Upper lobe of left lung (tissue), 6 donors: ENCODE measurements at regions not wholly inside any gene's neighbourhood (a gene's known extent, or its start where the extent isn't known, plus 50 kb on each side); places are given as distances from the start of the nearest gene placed in this dataset.

Experiments used
- ATAC-seq, 2 donors: fragments of 200-7000 bp; cut with Tn5 transposase; one replicate each; pipeline ENCODE4 v1.9.1; 2022; ENCODE audit warnings: mild to moderate bottlenecking in 2 of 2, moderate library complexity in 2 of 2; ENCODE audit not compliant: low FRiP score in 2 of 2
- DNase-seq, 2 donors: peaks; one replicate each; pipeline ENCODE4 v3.0.0-alpha.2; 2019 to 2020
- H3K27ac ChIP-seq, 4 donors: fragments of 200-600 bp; sonication (generic); one replicate each; pipeline ENCODE4 v1.5.1; 2016 to 2019
- H3K27me3 ChIP-seq, 4 donors: fragments of 200-600 bp; sonication (generic); one replicate each; pipeline ENCODE4 v1.5.1; 2017 to 2019
- H3K36me3 ChIP-seq, 4 donors: fragments of 200-600 bp; sonication (generic); one replicate each; pipeline ENCODE4 v1.5.1; 2016 to 2019
- H3K4me1 ChIP-seq, 4 donors: fragments of 200-600 bp; sonication (generic); one replicate each; pipeline ENCODE4 v1.5.1; 2018 to 2019
- H3K4me3 ChIP-seq, 4 donors: fragments of 200-600 bp; sonication (generic); one replicate each; pipeline ENCODE4 v1.5.1; 2017 to 2019; ENCODE audit warnings: mild to moderate bottlenecking in 2 of 4, moderate library complexity in 1 of 4
- H3K9me3 ChIP-seq, 4 donors: fragments of 200-600 bp; sonication (generic); one replicate each; pipeline ENCODE4 v1.5.1; 2018 to 2019
- EP300 ChIP-seq, 4 donors: sonication (generic); formaldehyde crosslinking; IDR thresholded peaks; one replicate each; pipeline ENCODE4 v1.5.1; 2017; ENCODE audit warnings: antibody characterized with exemption in 4 of 4, control low read depth in 2 of 4
- POLR2A ChIP-seq, 4 donors: fragments of 450-650 bp; IDR thresholded peaks; one replicate each; pipeline ENCODE4 v1.5.1; 2016 to 2017; ENCODE audit warnings: antibody characterized with exemption in 4 of 4, mild to moderate bottlenecking in 2 of 4
- POLR2AphosphoS5 ChIP-seq, 2 donors: sonication (generic); formaldehyde crosslinking; IDR thresholded peaks; one replicate each; pipeline ENCODE4 v1.5.1; 2017; ENCODE audit warnings: antibody characterized with exemption in 2 of 2
- WGBS, 2 donors: methylation state at CpG; one replicate each; pipeline ENCODE4 v1.1.5; 2017 to 2018; 5-methylcytosine and 5-hydroxymethylcytosine counted together
- TF ChIP-seq, protein P1 (sequence below), 6 experiments: fragments of 450-650 bp in 4 of 6; fragments of 200-600 bp in 2 of 6; sonication (generic) in 2 of 6; IDR thresholded peaks; one replicate each; pipeline ENCODE4 v1.5.1; 2016 to 2019; ENCODE audit warnings: antibody characterized with exemption in 6 of 6
- donor health status: DM: no; HTN: no; CAD: no; lungs with moderate emphysema.
- donor health status: DM: no; HTN: yes; CAD: no; lungs with severe emphysema.

DNA sequence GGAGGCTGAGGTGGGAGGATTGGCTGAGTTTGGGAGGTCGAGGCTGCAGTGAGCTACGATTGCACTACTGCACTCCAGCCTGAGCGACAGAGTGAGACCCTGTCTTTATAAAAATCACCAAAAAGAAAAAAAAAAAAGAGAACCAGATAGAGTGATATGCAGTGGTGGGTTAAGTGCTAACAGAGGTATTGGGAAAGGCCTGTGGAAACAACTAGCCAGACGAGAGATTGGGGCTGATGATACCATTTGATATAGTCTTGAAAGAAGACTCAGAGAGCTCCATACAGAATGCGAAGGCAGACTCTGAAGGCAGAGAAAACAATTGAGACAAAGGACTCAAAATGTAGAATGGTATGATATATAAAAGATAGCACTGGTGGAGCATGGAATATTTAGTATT lies 134.1 kb downstream of the CDC42EP3 start:
- Histone ChIP-seq H3K27ac (no peak overlapping the region), H3K9me3 (no peaks in the 10 kb centered on the region), H3K36me3 (no peaks in the 10 kb centered on the region), H3K27me3 (no peaks in the 10 kb centered on the region), H3K4me3 (no peak overlapping the region), H3K4me1 (no peaks in the 10 kb centered on the region)
- no peak for DNase-seq
- ATAC-seq: no peak
- WGBS, 2 donors: 97 to 98% methylated on average over 5 of the region's 5 CpGs
- TF ChIP-seq POLR2AphosphoS5 (IDR thresholded peaks at IDR 0.05) (no peak), EP300 (IDR thresholded peaks at IDR 0.05) (no peak), POLR2A (IDR thresholded peaks at IDR 0.05) (no peak)
- TF ChIP-seq, protein P1, sequence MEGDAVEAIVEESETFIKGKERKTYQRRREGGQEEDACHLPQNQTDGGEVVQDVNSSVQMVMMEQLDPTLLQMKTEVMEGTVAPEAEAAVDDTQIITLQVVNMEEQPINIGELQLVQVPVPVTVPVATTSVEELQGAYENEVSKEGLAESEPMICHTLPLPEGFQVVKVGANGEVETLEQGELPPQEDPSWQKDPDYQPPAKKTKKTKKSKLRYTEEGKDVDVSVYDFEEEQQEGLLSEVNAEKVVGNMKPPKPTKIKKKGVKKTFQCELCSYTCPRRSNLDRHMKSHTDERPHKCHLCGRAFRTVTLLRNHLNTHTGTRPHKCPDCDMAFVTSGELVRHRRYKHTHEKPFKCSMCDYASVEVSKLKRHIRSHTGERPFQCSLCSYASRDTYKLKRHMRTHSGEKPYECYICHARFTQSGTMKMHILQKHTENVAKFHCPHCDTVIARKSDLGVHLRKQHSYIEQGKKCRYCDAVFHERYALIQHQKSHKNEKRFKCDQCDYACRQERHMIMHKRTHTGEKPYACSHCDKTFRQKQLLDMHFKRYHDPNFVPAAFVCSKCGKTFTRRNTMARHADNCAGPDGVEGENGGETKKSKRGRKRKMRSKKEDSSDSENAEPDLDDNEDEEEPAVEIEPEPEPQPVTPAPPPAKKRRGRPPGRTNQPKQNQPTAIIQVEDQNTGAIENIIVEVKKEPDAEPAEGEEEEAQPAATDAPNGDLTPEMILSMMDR (IDR thresholded peaks at IDR 0.05): no peak

GRCh38 chr2:37541516-37541915 lies 129.9 kb downstream of the CDC42EP3 start:
- DNase-seq (no peak), ATAC-seq (no peak)
- Histone ChIP-seq H3K4me3 (no peak overlapping the region), H3K4me1 (no peaks in the 10 kb centered on the region), H3K36me3 (no peaks in the 10 kb centered on the region), H3K27me3 (no peaks in the 10 kb centered on the region), H3K27ac (no peak overlapping the region), H3K9me3 (no peaks in the 10 kb centered on the region)
- 81 to 90% methylated on average over 5 of the region's 5 CpGs for WGBS, 2 donors
- TF ChIP-seq, protein P1 (IDR thresholded peaks at IDR 0.05): no peak
- no peak for TF ChIP-seq POLR2AphosphoS5 (IDR thresholded peaks at IDR 0.05)
- TF ChIP-seq EP300 (IDR thresholded peaks at IDR 0.05): no peak
- no peak for TF ChIP-seq POLR2A (IDR thresholded peaks at IDR 0.05)

DNA sequence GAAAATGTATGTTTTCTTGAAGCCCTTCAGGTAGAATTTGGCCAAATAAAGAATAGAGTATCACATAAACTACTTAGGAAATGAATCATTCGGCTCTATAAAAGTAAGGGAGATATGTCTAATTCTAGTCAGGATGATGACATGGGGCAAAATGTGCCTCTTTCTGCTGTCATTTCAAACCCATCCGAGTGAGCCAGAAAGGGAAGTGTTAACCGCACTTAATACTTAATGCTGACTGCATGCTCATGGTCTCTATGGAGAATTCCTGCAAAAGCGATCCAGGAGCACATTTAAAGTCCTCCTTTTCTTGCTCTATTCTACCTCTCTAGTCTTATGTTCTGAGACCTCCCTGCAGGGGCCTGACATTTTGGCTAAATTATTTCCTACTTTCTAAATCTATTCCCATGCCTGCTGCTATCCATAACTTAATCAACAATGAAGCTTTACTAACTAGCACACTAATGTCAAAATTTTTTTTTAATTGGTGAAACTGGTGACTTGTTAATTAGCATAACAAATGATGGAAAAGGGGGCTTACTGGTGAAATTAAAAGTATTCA lies 127.4 kb downstream of the CDC42EP3 start:
- TF ChIP-seq, protein P1 (IDR thresholded peaks at IDR 0.05): no peak
- TF ChIP-seq POLR2A (IDR thresholded peaks at IDR 0.05) (no peak), EP300 (IDR thresholded peaks at IDR 0.05) (no peak), POLR2AphosphoS5 (IDR thresholded peaks at IDR 0.05) (no peak)
- 78 to 86% methylated on average over 4 of the region's 4 CpGs for WGBS, 2 donors
- H3K36me3 ChIP-seq: no peaks in the 10 kb centered on the region

DNA sequence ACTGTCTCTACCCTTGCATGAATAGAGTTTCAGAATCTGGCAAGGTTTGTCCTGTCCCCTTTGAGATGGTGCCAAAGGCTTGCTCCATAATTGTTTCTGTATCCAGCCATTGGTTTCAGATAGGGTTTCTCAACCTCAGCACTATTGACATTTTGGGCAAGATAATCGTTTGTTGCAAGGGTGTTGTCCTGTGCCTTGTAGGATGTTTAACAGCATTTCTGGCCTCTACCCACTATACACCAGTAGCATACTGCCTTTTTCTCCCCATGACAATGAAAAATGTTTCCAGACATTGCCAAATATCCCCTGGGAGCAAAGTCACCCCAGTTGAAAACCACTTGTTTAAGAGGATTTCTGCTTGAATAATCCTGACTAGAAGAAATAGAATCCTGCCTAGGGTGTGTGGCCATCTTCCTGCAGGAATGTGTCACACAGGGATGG lies 126.8 kb downstream of the CDC42EP3 start:
- no peak for ATAC-seq
- WGBS, 2 donors: 56 to 65% methylated on average over 1 of the region's 1 CpG
- TF ChIP-seq, protein P1 (IDR thresholded peaks at IDR 0.05): no peak
- no peak for TF ChIP-seq POLR2AphosphoS5 (IDR thresholded peaks at IDR 0.05)
- TF ChIP-seq EP300 (IDR thresholded peaks at IDR 0.05): no peak
- no peak for TF ChIP-seq POLR2A (IDR thresholded peaks at IDR 0.05)

More for the DNA sequence above, 127.4 kb downstream of the CDC42EP3 start:
- Histone ChIP-seq H3K27ac (no peak overlapping the region), H3K4me1 (no peaks in the 10 kb centered on the region), H3K27me3 (no peaks in the 10 kb centered on the region), H3K9me3 (no peaks in the 10 kb centered on the region), H3K4me3 (no peak overlapping the region)
- no peak for ATAC-seq
- DNase-seq: no peak

GRCh38 chr2:37549598-37549997 lies 121.8 kb downstream of the CDC42EP3 start:
- Histone ChIP-seq H3K27me3 (no peaks in the 10 kb centered on the region), H3K36me3 (no peaks in the 10 kb centered on the region), H3K4me1 (no peaks in the 10 kb centered on the region), H3K27ac (no peak overlapping the region), H3K9me3 (no peaks in the 10 kb centered on the region), H3K4me3 (no peak overlapping the region)
- no peak for DNase-seq
- TF ChIP-seq, protein P1 (IDR thresholded peaks at IDR 0.05): no peak
- TF ChIP-seq EP300 (IDR thresholded peaks at IDR 0.05) (no peak), POLR2AphosphoS5 (IDR thresholded peaks at IDR 0.05) (no peak), POLR2A (IDR thresholded peaks at IDR 0.05) (no peak)
- no peak for ATAC-seq
- WGBS, 2 donors: 59 to 60% methylated on average over 4 of the region's 4 CpGs

More for the DNA sequence above, 126.8 kb downstream of the CDC42EP3 start:
- Histone ChIP-seq H3K36me3 (no peaks in the 10 kb centered on the region), H3K27ac (no peak overlapping the region), H3K9me3 (no peaks in the 10 kb centered on the region), H3K4me1 (no peaks in the 10 kb centered on the region), H3K27me3 (no peaks in the 10 kb centered on the region), H3K4me3 (no peak overlapping the region)
- DNase-seq: no peak
